ENCODE measurements at regions not wholly inside any gene's neighbourhood (a gene's known extent, or its start where the extent isn't known, plus 50 kb on each side); places are given as distances from the start of the nearest gene placed in this dataset.

- DNase-seq = no peak
Measured at GRCh38 chr12:115569345-115570068, 708.0 kb downstream of the MED13L start.

DNA sequence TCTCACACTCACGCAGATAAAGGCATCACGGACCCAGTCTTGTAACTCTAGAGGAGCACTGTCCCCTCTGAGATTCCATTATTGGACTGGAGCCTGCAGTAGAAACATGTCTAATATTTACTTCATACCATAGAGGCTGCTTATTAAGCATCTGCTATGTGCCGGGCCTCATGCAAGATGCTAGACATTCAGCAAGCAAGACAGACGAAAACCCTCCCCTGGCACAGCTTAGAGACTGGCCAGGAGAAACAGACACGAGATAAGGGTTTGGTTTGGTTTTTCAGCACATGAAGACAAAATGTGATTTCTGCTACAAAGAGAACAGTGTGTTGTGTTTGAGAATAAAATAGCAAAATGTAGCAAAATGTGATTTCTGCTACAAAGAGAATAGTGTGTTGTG, 719.2 kb downstream of the MED13L start:
- no peak for DNase-seq

GRCh38 chr12:115553622-115554021, 723.9 kb downstream of the MED13L start:
- no peak for DNase-seq

GRCh38 chr12:115543269-115543668, 734.2 kb downstream of the MED13L start:
- DNase-seq = no peak

- DNase-seq = no peak
Measured at GRCh38 chr12:115542656-115543055, 734.8 kb downstream of the MED13L start.

GRCh38 chr12:115541891-115542421, 735.5 kb downstream of the MED13L start:
- no peak for DNase-seq

- DNase-seq = no peak
Measured at GRCh38 chr12:115528466-115528865, 749.0 kb downstream of the MED13L start.

- no peak for DNase-seq
Measured at GRCh38 chr12:115521771-115522409, 755.6 kb downstream of the MED13L start.

DNA sequence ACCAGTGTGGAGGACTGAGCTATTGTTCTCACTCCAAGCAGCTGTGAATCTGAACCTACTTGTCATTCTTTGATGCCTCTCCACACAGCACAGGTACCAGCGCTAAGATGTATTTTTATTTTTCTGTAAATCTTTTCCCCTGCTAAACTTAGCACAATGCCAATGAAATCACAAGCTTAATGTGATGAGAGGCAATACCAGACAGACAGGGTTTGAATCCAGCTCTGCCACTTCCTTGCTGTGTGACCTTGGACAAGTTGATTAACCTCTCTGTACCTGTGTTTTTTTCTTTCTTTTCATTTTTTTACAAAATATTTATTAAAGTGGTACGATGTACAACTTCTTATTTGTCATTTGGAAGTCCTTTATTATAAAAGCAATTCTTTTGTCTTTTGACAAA, 757.6 kb downstream of the MED13L start:
- DNase-seq = no peak

DNA sequence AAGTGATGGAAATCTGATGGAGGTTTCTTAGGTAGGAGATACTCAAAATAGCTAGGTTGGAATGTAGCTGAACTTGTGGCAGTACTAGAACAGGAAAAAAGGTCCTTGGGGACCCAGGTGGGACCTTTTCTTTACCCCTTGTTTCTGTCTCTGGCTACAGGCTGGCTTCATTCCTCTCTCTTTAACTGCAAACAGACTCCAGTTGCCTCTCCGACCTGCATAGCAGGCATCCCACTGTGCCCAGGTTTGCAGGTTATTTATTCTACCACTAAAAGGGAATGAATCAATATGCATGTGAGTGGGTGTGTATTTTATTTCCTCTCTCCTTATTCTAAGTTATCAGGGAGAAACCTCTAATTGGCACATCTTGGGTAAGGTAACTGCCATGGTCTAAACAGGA, 758.1 kb downstream of the MED13L start:
- DNase-seq = no peak

DNA sequence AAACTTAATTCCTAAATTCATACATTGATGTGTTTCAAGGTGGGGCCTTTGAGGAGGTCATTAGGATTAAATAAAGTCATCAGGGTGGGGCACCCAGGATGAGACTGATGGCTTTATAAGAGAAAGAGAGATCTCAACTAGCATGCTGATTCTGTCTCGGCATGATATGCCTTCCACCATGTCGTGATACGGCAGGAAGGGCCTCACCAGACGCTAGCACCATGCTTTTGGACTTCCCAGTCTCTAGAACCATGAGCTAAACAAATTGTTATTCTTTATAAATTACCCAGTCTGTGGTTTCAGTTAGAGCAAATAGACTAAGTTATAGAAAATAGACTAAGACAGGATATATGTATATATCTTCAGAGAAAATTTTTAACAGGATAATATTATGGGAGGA, 759.6 kb downstream of the MED13L start:
- DNase-seq = no peak

GRCh38 chr12:115511986-115512711, 765.3 kb downstream of the MED13L start:
- no peak for DNase-seq

- no peak for DNase-seq
Measured at GRCh38 chr12:115511305-115511704, 766.2 kb downstream of the MED13L start.

GRCh38 chr12:115508990-115509389, 768.5 kb downstream of the MED13L start:
- DNase-seq = no peak

- peak; percentile 74 for DNase-seq
Measured at GRCh38 chr12:115507951-115508722, 769.4 kb downstream of the MED13L start.

DNA sequence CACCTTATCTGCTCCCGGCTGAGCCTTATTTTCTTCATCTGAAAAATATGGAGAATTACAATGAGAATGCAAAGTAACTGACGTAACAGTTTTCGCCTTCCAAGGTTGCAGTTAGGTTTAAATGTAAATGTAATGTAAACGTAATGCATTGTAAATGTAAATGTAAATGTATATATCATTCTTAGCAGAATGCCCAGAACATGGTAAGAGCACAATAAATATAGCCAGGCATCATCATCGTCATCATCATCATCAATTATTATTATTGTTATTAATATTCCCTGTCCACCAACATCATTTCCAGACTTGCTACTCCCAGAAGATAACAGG, 770.0 kb downstream of the MED13L start:
- no peak for DNase-seq

DNA sequence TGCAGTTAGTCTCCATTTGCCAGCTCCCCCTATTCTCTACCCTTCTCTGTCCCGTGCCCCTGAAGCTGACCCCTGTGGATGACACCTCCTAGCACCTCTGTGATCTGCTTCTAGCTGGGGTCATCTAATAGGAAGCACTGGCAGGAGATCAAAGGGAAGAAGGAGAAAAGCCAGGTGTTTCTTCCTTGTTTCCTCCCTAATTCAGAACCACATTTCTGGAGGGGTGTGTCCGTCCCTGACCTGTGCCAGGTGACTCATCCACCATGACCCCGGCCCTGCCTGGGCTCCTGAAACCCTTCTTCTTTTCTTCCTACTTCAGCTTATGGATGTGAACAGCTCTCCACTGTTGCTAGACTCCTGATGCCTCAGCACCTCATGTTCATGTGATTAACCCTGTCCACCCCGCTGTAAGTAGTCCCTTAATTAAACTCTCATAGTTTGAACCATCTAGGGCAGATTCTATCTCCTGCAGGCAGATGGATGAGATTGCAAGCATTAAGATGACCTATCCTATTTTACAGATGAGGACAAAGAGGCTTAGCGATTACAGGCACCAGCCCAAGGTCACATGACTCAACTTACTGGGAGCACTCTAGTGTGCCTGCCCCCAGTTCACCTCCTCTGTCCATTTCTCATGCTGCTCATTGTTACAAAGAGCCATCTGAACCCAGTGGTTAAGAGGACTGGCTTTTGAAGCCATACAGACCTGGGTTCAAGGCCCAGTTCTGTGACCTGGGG, 770.5 kb downstream of the MED13L start:
- DNase-seq = peak; percentile 48

DNA sequence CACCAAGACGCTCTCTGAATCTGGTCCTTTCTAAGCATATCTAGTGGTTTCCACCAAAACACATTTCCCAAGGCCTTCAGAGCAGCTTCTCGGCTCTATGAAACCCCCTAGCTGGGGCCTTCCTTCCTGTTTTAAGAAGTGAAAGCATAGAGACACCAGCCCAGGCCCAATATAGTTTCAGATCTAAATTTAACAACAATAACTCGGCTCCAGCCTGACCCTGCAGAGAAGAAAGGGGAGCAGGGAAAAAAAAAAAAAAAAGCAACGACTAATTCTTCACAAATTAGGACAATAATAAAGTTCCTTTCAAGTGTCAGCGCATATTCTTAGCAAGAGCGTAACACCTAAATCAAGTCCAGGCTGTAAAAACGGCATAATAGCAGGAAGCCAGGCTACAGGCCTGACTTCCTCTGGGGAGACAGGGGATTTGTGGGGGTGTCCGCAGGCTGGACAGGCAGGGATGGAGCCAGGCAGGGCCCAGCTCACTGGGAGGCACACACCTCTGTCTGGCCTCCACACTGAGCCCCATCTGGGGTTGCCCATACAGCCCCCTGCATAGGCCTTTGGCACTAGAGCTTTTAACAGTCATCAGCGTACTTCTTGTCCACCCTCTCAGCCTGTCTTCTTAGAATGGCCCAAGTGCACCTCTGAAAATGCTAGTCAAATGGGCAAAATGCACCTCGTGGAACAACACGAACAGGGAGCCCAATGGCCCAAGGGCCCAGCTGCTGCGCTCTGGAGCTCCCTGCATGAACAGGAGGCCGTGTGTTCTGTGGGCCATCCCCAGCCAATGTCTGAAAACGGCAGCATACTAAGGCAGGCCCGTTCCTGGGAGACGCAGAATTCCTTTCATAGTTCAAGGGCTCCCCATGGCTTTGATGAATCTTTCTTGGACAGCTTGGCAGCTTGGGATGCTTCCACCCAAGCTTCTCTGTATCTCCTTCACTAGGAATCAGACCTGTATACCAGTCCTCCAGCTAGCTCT, 772.9 kb downstream of the MED13L start:
- DNase-seq = no peak

GRCh38 chr12:115500872-115501271, 776.6 kb downstream of the MED13L start:
- no peak for DNase-seq

- DNase-seq = no peak
Measured at GRCh38 chr12:115495300-115495699, 782.2 kb downstream of the MED13L start.

- no peak for DNase-seq
Measured at GRCh38 chr12:115492553-115492952, 784.9 kb downstream of the MED13L start.

All from NCI-H2029 (cell line).